ENCODE measurements at regions not wholly inside any gene's neighbourhood (a gene's known extent, or its start where the extent isn't known, plus 50 kb on each side); places are given as distances from the start of the nearest gene placed in this dataset.

DNA sequence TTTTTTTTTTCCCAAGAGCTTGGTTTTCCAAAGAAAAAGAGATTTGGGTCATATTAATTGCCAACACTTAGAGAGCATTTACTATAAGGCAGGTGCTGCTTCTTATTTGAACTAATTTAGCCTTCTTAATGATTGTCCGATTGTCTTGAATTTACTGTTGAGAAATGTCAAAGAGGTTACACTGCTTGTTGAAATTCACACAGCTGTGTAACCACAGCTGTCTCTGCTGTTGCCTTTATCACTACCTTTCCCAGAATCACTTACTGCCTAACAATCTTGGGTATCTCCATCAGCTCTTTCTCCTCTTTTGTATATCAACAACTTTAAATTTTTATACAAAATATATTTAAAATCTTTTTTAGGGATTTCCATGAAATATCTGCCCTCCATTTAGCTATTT, 115.6 kb downstream of the UCHL5 start:
- Histone ChIP-seq H3K9me3 (ENCODE audit: insufficient read depth, low read depth, low read length) (no peaks in the 10 kb centered on the region), H3K4me3 (ENCODE audit: low read length, poor library complexity, severe bottlenecking) (no peak overlapping the region), H3K9me2 (replicated peaks; ENCODE audit: low read depth, low read length) (no peaks in the 10 kb centered on the region), H3K27me3 (ENCODE audit: insufficient read depth, low read length, poor library complexity, severe bottlenecking) (no peaks in the 10 kb centered on the region), H3K79me2 (ENCODE audit: insufficient read depth, low read length) (no peaks in the 10 kb centered on the region), H3K36me3 (ENCODE audit: insufficient read depth, low read length) (no peaks in the 10 kb centered on the region), H2AFZ (ENCODE audit: low read length) (no peak overlapping the region), H4K20me1 (ENCODE audit: insufficient read depth, low read length, poor library complexity, severe bottlenecking) (no peaks in the 10 kb centered on the region), H3F3A (ENCODE audit: low read depth) (no peaks in the 10 kb centered on the region), H3K9ac (ENCODE audit: low read depth, low read length, poor library complexity, severe bottlenecking) (no peak overlapping the region), H3K4me2 (ENCODE audit: low read depth, low read length, poor library complexity, severe bottlenecking) (no peak overlapping the region), H3K4me1 (ENCODE audit: insufficient read depth, low read length, poor library complexity, severe bottlenecking) (no peaks in the 10 kb centered on the region)
- TF ChIP-seq EZH2phosphoT487 (IDR thresholded peaks at IDR 0.05; ENCODE audit: borderline replicate concordance) (no peak), CTCF (conservative IDR thresholded peaks at IDR 0.05; ENCODE audit: low read length) (no peak)

DNA sequence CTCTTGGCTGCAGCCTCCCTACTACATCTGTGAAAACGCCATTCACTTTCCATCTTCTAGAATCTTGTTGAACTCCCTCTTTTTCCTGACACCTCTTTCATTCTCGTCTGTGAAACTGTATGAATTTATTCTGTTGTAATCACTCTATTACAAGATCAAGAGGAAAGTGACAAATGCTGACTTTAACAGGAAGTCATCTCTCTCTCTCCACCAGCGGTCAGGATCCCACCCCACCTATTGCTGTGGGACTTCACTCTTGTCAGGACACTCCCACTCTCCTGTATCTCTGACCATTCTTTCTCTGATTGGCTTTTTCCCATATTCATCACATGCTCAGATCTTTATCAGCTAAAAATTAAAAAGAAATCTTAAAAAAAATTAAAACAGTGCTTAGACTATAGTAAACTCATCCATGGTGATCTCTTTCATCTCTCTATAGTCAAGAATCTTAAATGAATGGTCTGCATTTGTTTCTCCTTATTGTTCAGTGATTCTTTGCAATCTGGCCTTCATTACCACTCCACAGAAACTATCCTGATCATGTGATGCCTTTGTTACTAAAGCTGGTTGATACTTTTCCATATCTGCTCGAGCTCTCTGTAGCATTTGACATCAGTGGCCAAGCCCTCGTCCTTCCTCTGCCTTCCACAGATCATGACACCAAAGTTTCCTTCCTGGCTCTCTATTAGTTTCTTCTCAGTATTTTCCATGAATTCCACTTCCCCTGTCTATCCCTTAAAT, 113.6 kb downstream of the UCHL5 start:
- TF ChIP-seq EZH2phosphoT487 (IDR thresholded peaks at IDR 0.05; ENCODE audit: borderline replicate concordance) (no peak), CTCF (conservative IDR thresholded peaks at IDR 0.05; ENCODE audit: low read length) (no peak)
- Histone ChIP-seq H3K36me3 (ENCODE audit: insufficient read depth, low read length) (no peaks in the 10 kb centered on the region), H2AFZ (ENCODE audit: low read length) (no peak overlapping the region), H3K9me3 (ENCODE audit: insufficient read depth, low read depth, low read length) (no peaks in the 10 kb centered on the region), H3K9ac (ENCODE audit: low read depth, low read length, poor library complexity, severe bottlenecking) (no peak overlapping the region), H3K27me3 (ENCODE audit: insufficient read depth, low read length, poor library complexity, severe bottlenecking) (no peaks in the 10 kb centered on the region), H3K4me3 (ENCODE audit: low read length, poor library complexity, severe bottlenecking) (no peak overlapping the region), H4K20me1 (ENCODE audit: insufficient read depth, low read length, poor library complexity, severe bottlenecking) (no peaks in the 10 kb centered on the region), H3K4me1 (ENCODE audit: insufficient read depth, low read length, poor library complexity, severe bottlenecking) (no peaks in the 10 kb centered on the region), H3K9me2 (replicated peaks; ENCODE audit: low read depth, low read length) (no peaks in the 10 kb centered on the region), H3K4me2 (ENCODE audit: low read depth, low read length, poor library complexity, severe bottlenecking) (no peak overlapping the region), H3K79me2 (ENCODE audit: insufficient read depth, low read length) (no peaks in the 10 kb centered on the region), H3F3A (ENCODE audit: low read depth) (no peaks in the 10 kb centered on the region)

DNA sequence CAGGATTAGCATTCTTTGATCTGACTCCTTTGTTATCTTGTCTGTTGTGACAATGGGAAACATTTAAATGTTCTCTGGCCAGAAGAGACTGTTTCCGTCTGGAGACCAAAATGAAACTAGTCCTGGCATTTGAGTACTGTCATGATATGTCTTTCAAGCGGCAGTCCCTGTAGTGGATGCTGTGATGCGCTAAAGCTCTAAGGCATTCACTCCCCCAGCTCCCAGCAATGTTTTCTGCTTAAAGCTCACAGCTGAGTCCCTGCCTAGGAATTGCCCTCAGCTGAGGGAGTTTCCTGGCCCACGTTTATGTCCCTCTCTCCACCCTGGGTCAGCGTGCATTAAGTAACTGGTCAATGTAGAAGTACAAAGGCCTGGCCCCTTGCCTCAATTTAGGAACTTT, 109.4 kb downstream of the UCHL5 start:
- Histone ChIP-seq H3K9me2 (replicated peaks; ENCODE audit: low read depth, low read length) (no peaks in the 10 kb centered on the region), H4K20me1 (ENCODE audit: insufficient read depth, low read length, poor library complexity, severe bottlenecking) (no peaks in the 10 kb centered on the region), H3K9me3 (ENCODE audit: insufficient read depth, low read depth, low read length) (no peaks in the 10 kb centered on the region), H3F3A (ENCODE audit: low read depth) (no peaks in the 10 kb centered on the region), H3K9ac (ENCODE audit: low read depth, low read length, poor library complexity, severe bottlenecking) (no peak overlapping the region), H2AFZ (ENCODE audit: low read length) (no peak overlapping the region), H3K36me3 (ENCODE audit: insufficient read depth, low read length) (no peaks in the 10 kb centered on the region), H3K4me3 (ENCODE audit: low read length, poor library complexity, severe bottlenecking) (no peak overlapping the region), H3K27me3 (ENCODE audit: insufficient read depth, low read length, poor library complexity, severe bottlenecking) (no peaks in the 10 kb centered on the region), H3K79me2 (ENCODE audit: insufficient read depth, low read length) (no peaks in the 10 kb centered on the region), H3K4me2 (ENCODE audit: low read depth, low read length, poor library complexity, severe bottlenecking) (no peak overlapping the region), H3K4me1 (ENCODE audit: insufficient read depth, low read length, poor library complexity, severe bottlenecking) (no peaks in the 10 kb centered on the region)
- TF ChIP-seq CTCF (conservative IDR thresholded peaks at IDR 0.05; ENCODE audit: low read length) (no peak), EZH2phosphoT487 (IDR thresholded peaks at IDR 0.05; ENCODE audit: borderline replicate concordance) (no peak)

All from Loucy (cell line).